ENCODE measurements at regions not wholly inside any gene's neighbourhood (a gene's known extent, or its start where the extent isn't known, plus 50 kb on each side); places are given as distances from the start of the nearest gene placed in this dataset.

DNA sequence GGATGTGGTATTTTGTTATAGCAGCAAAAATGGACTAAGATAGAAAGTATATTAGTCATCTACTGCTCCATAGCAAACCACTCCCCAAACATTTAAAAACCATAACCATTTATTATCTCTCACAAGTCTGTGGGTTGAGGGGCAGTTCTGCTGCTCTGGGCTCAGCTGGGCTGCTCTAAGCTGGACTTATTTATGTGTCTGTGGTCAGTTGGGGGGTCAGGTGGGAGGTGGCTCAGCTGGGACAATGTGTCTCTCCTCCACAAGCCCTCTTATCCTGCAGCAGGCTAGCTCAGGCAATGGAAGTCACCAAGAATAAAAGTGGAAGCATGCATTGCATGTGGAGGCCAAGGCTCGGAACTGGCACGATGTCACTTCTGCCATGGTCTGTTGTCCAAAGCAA lies 226.1 kb upstream of the N4BP1 start:
- no peak for DNase-seq (ENCODE audit: low read depth)

DNA sequence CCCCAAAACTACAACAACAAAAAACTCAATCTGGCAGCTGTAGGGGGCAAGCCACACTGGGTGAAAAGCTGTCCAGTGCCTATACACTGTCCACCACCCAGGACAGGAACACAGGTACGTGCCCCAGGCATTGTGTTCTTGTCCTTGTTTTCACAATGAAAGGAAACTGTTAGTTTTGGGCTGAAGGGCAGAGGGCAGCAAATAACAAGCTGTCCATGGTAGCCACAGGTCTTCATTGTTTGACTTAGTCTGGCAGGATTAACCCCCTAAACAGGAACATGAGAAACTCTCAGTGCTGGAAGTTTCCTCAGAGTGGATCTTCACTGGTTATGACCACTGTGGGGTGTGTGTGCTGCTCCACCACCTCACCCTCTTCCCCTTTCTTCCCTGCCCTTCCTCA lies 224.6 kb upstream of the N4BP1 start:
- no peak for DNase-seq (ENCODE audit: low read depth)

DNA sequence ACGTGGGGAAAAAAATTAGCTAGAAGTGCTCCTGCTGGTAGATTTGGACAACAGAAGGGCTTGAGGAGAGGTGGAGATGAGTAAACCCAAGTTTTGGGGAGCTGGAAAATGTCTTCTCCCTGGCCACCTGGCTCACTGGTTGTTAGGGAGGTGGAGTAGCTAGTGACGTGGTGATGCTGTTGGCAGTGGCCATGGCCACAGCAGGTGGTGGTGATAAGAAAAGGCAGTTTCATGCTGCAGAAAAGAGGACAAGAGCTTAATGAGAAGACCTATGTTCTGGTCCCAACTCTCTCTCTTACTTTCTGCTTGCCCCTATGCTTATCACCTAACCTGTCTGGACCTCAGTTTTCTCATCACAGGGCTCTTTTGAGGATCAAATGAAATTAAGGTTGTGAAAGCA lies 223.5 kb upstream of the N4BP1 start:
- no peak for DNase-seq (ENCODE audit: low read depth)

DNA sequence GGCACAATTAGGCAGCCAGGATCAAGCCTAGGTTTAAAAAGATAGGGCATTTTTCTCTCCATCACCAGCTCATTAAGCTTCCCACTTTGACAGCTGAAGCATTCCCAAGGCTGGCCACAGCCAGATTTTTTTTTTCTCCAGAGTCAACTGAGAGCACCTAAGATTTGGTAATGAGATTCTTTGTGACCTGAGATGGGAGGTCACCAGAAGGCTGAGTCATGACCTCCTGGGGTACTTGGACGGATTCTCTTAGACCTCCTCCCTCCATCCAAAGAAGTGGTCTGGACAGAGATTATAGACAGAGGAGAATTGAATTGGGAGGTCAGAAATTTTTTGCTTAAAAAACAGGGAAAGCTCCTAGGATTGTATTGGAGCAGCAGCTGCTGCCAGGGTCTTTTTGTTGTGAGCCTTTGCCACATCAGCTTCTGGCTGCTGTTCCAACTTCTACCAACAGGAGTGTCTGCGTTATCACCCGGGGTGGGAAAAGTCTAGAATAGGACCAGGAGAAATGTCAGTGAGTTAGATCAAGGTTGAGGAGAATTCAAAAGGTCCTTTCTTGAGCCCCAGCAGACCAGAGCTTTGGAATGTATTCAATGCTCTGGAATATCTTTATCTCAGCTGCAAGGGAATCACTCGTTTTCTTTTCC lies 221.2 kb upstream of the N4BP1 start:
- no peak for DNase-seq (ENCODE audit: low read depth)

DNA sequence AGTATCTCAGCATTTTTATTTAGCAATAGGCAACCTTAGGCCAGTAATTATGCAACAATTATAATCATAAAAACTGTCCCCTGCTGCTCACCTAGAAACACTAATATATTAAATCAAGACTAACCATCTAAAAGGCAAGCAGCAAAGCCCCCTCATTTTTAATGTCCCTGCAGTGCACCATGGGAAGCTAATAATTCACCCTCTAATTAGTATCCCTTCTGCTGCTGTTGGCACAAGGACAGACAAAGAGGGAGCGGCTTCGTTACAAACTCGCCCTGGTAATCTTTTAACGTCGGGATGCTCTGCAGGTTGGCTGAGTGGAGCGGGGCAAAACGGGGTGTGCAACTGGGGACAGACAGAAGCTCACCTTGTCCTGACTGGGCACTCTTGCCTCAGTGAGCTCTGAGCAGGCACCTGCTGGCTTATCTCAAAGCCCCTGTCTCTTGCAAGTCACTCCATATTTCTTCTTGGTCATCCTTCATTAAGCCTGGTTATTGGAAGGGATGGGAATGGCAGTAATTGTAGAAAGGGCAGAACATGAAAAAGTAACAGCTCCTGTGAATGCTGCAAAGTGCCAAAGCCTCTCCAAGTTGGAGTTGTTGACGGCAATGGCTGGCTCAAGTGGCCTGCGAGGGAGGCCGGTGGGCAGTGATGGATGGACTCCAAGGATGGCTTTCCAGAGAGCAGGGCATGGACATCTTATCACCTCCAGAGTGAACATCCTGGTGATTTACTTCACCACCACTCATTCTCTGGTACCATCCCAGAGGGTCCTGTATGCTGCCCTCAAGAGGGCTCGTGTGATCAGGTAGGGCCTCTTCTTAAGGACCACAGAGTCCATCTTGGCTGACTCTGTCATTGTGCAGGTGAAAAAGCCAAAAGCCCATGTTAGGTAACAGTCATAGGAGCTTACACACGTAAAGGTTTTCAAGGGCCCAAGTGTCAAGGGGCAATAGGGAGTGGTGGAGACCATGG lies 219.6 kb upstream of the N4BP1 start:
- DNase-seq (ENCODE audit: low read depth): no peak

DNA sequence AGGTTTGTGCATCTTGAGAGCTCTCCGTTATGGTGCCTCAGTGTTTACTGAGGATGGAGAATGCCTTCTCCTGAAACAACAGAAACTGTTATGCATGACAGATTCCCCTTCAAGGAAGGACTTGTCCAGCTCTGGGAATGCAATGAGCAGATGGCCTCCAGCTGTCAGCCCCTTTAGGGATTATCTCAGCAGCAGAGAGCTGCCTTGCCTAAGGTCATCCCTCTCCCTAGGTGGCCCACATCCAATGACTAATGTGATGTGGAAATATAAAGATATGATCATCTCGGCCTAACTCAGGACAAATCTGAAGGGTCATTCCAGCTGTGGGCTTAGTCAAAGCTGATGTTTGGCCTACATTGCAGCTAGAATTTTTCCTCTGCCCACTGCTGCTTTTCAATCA lies 214.3 kb upstream of the N4BP1 start:
- no peak for DNase-seq (ENCODE audit: low read depth)

DNA sequence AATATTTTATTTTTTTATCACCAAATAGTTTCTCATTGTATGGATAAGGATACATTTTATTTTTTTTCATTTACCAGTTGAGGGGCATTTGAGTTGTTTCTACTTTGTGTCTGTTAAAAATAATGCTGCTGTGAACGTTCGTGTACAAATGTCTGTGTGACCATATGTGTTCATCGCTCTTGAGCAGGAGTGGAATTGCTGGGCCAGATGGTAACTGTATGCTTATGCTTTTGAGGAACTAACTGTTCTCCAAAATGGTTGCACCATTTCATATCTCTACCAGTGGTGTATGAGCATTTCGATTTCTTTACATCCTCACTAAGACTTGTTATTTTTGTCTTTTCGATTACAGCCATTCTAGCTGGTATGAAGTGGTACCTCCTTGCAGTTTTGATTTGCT lies 212.5 kb upstream of the N4BP1 start:
- no peak for DNase-seq (ENCODE audit: low read depth)

DNA sequence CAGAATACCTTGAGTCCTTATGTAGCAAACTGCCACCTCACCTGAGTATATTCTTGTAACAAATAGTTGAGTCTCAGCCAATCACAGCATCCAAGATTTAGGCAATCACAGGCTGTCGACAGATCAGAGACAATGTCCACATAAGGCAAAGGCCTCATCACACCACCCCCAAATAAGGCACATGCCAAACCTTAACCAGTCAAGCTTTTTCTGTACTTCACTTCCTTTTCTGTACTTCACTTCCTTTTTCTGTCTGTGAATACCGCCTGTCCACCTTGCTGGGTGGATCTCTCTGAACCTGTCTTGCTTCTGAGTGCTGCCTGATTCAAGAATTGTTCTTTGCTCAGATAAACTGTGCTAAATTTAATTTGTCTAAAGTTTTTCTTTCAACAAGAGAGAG lies 210.4 kb upstream of the N4BP1 start:
- DNase-seq (ENCODE audit: low read depth): no peak

DNA sequence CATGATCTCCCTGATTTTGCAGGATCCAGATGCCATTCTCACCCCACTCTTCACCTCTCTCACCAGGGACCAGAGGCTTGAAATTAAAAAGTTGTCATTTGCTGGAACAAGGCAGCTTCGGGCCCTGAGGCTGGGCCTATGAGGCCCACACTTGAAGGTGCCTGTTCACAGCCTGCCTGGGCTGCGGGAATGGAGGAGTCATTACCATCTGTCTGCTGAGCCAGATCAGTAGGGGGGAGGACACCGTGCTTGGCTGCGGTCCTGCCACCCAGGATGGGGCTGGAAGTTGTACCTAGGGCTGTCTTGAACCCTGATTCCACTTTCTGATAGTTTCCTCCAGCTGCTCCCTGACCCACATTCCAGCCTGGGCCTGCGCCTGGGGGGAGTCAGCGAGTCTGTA lies 208.3 kb upstream of the N4BP1 start:
- no peak for DNase-seq (ENCODE audit: low read depth)

DNA sequence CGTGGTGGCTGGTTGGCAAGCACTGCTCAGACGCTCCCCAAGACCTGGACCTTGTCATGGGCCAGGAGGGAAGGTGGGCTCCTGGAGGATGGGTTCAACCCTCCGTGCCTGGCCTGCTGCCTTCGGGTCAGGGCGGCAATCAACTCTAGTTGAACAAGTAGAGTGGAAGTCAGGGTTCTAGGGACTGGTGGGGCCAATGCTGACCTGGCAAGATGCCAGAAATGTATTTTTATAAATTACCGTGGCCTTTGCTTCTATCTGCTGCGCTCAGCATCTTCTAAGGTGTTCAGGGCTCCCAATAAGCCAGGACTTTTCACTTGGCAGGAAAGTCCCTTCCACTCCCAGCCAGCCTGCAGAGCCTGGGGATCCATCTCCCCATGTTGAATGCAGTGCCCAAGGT lies 207.1 kb upstream of the N4BP1 start:
- DNase-seq (ENCODE audit: low read depth): no peak

DNA sequence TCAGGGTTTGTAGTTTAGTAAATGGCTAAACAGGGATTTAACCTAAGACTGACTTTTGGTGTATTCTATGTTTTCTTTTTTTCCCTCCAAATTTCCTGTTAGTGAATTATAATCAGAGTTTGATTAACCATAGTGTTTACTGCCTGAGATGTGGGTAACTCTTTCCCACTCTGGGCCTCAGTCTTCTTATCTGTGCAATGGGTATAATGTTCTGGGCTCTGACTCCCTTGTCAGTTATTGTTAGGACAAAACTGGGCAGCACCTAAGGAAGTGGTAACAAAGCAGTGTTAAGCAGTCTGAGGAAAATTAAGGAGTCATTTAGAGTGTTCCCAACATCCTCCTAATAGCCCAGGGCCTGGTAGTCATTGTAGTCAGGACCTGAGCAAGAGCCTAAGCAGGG lies 206.4 kb upstream of the N4BP1 start:
- DNase-seq (ENCODE audit: low read depth): no peak

DNA sequence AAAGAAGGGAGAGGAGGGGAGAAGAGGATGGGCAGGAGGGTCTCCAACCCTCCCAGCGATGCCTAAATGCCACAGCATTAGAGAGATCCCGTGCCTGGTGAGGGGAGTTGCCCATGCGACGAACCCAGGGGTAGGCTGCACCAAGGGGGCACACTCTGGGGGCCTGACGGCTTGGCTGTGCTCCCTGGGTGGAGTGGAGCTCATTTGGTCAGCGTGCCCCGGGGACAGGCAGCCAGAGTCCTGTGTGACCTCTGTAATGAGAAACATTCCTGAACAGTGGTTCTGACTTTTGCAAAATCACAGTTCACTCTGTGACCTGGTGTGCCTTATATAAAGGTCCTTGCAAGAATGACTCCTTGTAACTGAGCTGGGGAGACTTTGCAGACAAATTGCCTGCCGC lies 205.0 kb upstream of the N4BP1 start:
- DNase-seq (ENCODE audit: low read depth): no peak

DNA sequence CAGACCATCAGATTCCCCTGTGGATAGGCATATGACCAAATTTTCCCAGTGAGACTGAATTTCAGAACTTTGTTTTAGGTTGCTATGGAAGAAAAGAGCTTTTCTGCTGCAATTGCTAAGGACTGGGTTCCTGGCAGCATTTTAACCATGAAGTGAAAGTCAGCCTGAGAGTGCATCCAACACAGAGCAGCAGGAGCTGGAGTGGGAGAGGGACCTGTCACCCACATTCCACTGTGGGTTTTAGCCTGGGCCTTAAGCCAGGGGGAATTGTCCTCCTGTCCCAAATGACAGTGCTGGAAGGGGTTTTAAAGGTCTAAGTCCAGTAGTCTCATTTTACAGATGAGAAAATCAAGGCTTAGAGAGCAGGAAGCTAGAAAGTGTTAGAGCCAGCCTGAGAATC lies 203.5 kb upstream of the N4BP1 start:
- no peak for DNase-seq (ENCODE audit: low read depth)

DNA sequence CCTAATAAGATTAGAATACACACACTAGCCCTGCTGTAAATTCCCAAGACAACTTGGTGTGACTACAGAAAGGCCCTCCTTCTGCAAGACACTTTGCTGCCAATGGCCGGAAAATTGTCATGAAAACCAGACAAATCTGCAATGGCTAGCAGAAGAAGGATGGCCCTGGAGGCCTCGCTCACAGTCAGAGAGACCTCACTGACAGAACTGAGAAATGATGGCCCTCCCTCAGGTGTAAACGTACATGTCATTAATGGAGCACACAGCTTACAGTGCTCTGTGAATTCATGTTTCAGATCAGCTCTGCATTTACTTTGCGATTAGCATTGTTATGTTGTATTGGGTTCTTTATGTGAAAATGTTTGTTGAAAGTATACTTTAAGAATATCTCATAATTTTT lies 202.9 kb upstream of the N4BP1 start:
- DNase-seq (ENCODE audit: low read depth): no peak

DNA sequence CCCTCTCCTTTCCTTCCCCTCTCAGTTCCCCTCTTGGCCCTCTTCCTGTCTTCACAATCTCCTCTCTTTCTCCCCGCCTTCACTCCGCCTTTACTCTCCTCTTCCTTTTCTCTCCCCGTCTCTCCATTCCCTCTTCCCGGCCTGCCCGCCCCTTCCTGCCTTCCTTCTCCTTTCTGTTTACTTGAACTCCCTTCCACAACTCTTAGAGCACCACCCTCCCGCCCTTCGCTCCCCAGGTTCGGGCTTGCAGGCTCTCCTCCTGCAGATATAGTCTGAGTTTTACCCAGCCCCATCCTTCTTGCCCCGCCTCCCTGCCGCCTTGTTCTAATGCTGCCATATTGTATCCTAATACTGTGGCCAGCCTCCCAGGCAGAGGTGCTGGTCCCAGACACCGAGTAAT lies 201.5 kb upstream of the N4BP1 start:
- no peak for DNase-seq (ENCODE audit: low read depth)

DNA sequence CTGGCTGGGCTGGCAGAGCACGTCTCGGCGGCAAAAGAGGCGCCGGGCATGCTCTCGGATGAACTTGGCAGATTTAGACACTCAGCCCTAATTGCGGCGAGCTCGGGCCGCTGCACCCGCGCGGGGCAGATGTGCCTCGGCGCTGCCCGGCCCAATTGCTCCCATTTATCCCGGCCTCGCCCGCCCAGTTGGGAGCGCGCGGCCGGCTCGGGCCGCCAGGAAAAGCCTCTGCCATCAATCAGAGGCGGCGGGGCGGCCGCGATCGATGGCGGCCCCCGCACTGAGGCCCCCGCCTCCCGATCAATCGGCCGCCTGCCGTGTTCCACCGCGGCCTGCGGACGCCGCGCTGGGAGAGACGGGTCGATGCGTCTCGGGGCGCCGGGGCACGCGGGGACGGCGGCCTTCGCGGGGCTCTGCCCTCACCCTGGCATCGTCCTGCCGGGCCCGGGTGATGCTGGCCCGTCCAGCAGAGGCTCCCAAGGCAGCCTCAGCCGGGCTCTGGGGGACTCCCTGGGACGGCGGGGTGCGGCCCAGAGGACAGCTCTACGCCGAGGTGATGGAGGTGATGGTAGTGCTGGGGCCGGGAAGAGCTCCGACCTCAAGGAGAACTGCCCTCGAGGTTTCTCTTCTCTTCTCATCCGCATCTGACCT lies 200.9 kb upstream of the N4BP1 start:
- no peak for DNase-seq (ENCODE audit: low read depth)

DNA sequence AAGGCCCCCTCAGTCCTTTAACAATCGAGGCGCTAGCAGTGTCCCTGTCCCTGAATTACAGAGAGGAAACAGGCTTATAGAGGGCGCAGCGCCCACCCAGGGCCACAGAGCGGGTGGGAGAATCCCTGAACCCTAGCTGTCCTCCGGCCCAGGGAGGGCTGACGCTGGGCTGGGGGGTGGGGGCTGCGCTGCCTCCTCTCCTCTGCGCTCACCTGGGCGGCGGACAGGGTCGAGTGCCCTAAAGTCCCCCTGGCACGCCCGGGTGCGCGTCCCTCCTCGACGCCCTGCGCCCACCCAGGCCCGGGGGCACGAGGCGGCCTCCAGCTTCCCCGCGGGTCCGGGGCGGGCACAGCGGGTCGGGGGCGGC lies 200.4 kb upstream of the N4BP1 start:
- no peak for DNase-seq (ENCODE audit: low read depth)

DNA sequence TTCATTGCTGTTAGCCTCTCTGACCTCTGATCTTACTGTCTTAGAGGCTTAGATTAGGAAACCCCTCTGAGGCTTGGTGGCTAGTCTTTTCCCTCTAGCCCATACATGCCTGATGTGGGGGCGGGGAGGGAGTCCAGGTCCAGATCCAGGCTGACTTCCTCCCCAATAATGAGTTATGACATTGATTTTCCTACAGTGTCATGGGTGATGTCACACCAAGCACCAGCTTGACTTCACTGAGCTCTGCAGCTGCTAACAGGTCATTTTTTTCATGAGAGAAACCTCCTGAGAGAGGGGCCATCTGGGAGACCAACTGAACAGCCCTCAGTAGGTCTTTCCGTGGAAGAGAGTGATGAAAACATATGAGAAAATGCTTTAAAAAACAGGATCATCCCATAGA lies 180.2 kb upstream of the N4BP1 start:
- no peak for DNase-seq (ENCODE audit: low read depth)

DNA sequence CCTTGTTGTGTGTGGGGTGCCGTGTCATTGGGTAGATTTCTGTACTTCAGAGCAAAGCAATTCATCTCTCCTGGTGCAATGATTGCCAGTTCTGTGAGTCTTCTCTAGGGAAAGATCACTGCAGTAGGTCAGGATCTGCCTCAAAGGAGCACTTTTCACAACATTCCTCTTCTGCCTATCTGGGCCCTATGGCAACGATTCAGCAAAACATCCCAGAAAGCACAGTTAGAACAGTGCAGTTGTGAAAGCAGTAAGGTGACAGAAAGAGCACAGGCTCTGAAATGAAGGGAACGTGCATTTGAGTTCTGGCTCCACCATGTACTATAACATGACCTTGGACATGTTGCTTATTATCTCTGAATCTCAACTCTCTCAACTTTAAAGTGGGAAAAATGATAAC lies 178.5 kb upstream of the N4BP1 start:
- DNase-seq (ENCODE audit: low read depth): no peak

DNA sequence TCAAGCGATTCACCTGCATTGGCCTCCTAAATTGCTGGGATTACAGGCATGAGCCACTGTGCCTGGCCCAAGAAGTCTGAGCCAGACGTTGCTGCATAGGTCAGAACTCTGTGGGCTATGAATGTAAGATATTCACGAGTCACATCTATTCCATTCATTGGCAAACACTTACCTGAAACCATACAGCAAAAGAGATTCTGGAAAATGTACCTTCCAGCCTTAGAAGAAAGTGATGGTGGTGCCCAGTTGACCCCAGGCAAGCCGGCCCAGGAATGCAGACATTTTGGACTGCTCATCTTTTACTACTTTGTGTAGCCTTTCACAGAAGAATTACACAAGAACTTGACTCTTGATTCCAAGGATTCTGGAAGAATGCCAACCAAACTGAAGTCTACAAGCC lies 135.6 kb upstream of the N4BP1 start:
- DNase-seq (ENCODE audit: low read depth): no peak

DNA sequence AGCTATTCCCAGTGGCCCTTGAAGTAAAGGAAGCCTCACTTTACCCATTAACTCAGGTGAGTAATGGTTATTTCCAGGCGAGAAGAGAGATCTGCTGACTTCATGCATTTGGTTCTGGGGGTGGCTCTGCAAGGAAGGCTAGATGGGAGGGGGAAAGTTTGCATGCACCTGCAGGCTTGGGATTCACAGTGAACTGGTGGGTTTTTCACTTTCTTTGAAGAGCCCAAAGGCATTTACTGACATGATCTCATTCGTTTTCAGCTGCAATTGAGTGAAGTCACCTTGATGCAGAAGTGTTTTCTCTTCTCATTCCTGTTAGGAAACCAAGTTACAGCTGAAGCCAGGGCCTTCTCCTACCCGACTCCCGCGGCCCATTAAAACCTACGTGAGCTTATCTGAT lies 131.0 kb upstream of the N4BP1 start:
- DNase-seq (ENCODE audit: low read depth): no peak

DNA sequence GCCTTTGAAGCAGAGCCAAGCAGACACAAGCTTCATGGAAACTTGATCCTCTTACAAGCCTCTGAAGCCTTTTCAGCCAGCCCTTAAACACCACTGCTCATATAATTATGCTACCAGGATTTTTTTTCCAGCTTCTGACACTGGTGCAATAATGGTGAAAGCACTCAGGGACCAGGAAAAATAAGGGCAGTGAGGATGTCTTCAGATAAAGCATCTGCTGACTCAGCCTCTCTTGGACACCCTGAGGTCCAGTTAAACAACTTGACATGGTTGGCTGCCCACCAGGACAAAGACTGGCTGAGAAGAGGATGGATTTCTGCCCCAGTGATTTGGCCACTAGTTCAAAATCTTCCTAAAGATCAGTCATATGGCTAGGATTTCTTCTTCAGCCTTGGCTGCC lies 124.2 kb upstream of the N4BP1 start:
- DNase-seq (ENCODE audit: low read depth): no peak

DNA sequence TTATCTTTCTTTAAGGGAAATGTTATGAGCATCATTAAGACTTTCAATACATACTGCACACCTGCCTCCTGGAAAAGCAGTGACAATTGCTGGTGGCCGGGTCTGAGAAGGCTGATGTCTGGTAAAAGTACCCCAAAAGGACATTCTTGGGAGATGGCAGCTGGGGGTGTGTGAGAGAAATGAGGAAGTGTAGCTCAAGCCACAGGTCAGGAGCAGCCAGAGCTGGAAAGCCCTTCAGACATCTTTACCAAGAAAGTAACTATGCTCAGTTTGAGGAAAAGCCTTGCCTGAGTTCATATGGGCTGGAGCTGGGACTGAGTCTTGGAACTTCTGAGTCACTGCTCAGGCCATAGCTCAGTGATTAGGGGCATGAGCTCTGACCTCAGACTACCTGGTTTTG lies 94.7 kb upstream of the N4BP1 start:
- DNase-seq (ENCODE audit: low read depth): no peak
